HG03175 (cell line): ENCODE measurements at regions not wholly inside any gene's neighbourhood (a gene's known extent, or its start where the extent isn't known, plus 50 kb on each side); places are given as distances from the start of the nearest gene placed in this dataset.
"Not testable (repeated sequence)": the region's sequence is repeated elsewhere in the genome, so short reads cannot be mapped to it uniquely, and the experiment has no call there.

Source experiments
- ATAC-seq: cut with Tn5 transposase; IDR thresholded peaks from one replicate; pipeline ENCODE4 v1.9.1; 2021; ENCODE audit warnings: mild to moderate bottlenecking, moderate library complexity; ENCODE audit not compliant: unreplicated experiment

DNA sequence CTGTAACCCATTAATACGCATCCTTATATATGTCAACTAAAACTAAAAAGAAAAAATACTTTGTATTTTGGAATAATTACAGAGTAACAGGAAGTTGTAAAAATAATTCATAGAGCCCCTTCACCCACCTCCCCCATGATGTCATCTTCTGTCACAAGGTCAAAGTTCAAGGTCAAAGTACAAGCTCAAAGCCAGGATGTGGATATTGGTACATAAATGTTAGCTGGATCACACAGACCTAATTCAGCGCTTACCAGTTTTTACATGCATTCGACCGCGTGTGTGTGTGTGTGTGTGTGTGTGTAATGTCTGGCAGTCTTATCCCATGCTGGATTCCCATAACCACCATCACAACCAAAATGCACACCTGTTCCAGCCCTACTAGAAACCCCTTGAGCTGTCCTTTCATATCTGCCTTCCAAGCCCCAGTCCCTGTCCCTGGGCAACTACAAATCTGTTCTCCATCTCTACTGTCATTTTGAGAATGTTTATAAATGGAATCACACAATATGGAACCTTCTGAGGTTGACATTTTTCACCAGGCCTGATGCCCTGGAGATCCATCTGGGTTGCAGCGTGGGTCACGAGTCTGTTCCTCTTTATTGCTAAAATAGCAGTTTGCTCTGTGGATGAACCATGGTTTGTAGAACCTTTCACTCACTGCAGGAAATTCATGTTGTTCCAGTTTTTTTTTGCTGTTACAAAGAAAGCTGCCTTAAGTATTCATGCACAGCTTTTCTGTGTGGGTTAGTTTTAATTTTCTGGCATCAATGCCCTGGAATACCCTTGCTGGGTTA is 153.6 kb upstream of the PITRM1 start:
- ATAC-seq, result no peak

- ATAC-seq, result no peak
These were observed 152.0 kb upstream of the PITRM1 start for GRCh38 chr10:3324612-3325038.

DNA sequence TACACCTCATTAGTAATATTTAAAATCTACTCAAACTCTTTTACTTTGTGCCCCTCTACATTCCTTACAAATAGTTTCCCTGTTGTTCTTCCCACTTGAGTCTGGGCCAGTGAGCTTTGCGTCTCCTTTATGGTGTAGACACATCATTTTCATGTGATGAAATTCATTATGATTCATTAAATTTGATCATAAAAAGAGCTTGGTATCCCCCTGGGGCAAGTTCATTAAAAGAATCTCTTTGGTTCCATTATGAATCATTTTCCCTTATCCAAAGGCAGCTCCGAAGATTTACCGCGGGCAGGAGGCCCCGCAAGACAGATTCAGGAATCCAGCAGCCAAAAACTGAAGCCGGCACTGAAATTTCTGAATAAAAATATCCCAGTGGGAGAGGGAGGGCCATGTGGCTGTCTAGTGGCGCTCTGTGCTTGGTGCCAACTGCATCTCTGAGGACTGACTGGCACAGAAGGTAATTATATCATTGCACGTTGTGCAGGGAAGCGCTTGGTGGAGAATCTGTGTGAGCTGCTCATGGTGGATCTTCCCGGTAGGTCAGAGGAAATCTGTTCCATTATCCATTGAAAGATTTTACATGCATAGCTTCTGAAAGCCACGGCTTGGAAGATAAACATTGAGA is 151.4 kb upstream of the PITRM1 start:
- ATAC-seq, result no peak

GRCh38 chr10:3321123-3321522 is 148.5 kb upstream of the PITRM1 start:
- no peak for ATAC-seq

- ATAC-seq, result no peak
These were observed 147.2 kb upstream of the PITRM1 start for GRCh38 chr10:3319811-3320226.

DNA sequence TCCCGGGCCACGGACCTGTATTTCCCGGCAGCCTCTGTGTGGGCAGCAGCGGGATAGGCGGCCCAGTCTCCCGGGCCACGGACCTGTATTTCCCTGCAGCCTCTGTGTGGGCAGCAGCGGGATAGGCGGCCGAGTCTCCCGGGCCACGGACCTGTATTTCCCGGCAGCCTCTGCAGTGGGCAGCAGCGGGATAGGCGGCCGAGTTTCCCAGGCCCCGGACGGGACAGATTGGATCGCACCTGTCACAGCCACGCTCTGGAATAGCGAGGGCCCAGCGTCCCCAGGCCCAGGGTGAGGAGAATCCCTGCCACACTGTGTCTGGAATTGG is 145.9 kb upstream of the PITRM1 start:
- not testable (repeated sequence) for ATAC-seq

DNA sequence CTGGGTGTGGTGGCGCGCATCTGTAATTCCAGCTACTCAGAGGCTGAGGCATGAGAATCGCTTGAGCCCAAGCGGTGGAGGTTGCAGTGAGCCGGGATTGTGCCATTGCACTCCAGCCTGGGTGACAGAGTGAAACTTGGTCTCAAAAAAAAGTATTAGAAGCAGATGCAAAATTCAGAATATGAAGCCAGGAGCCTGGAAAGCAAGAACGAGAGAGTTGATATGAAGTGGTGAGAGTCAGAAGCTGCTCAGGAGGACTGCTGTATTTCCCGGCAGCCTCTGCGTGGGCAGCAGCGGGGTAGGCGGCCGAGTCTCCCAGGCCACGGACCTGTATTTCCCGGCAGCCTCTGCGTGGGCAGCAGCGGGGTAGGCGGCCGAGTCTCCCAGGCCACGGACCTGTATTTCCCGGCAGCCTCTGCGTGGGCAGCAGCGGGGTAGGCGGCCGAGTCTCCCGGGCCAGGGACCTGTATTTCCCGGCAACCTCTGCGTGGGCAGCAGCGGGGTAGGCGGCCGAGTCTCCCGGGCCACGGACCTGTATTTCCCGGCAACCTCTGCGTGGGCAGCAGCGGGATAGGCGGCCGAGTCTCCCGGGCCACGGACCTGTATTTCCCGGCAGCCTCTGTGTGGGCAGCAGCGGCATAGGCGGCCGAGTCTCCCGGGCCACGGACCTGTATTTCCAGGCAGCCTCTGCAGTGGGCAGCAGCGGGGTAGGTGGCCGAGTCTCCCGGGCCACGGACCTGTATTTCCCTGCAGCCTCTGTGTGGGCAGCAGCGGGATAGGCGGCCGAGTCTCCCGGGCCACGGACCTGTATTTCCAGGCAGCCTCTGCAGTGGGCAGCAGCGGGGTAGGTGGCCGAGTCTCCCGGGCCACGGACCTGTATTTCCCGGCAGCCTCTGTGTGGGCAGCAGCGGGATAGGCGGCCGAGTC is 145.2 kb upstream of the PITRM1 start:
- ATAC-seq, result not testable (repeated sequence)

- not testable (repeated sequence) for ATAC-seq
These were observed 142.0 kb upstream of the PITRM1 start for GRCh38 chr10:3314445-3315085.

DNA sequence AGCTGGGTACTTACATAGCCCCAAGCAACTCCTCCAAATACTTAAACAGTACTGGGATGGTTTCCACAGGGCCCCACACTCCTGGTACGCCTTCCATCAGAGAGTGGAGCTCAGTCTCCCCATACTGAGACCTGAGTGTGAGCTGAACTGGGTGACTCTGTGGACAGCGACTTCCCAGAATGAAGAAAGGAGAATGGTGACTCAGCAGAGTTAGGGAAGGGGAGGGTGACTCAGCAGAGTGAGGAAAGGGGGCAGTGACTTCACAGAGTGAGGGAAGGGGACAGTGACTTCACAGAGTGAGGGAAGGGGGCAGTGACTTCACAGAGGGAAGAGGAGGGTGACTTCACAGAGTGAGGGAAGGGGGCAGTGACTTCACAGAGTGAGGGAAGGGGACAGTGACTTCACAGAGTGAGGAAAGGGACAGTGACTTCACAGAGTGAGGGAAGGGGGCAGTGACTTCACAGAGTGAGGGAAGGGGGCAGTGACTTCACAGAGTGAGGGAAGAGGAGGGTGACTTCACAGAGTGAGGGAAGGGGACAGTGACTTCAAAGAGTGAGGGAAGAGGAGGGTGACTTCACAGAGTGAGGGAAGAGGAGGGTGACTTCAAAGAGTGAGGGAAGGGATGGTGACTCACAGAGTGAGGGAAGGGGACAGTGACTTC is 141.3 kb upstream of the PITRM1 start:
- ATAC-seq, result not testable (repeated sequence)

DNA sequence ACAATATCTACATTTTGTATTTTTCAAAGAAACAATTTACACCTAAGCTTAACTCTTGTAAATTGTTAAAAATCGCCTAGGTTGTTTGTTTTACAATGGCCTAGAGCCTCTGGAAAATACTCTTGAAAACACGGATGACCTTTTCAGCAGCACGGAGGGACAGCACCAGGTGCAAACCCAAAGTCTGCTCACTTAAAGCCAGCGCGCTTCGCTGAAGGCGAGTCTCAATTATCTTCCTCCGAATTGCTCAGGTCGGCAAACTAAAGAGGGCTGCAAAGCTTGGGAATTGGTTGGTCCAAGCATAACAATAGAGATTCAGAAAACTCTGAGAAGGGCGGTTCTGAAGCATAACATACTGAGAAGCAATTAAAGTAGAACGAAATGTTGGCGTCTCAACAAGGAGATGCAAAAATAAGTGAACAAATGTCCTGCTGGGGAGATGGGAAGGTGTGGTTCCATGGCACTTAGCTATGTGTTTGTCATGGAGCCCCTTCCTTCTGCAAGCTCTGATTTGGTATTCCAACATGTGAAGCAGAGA is 139.9 kb upstream of the PITRM1 start:
- ATAC-seq, result no peak

- ATAC-seq, result no peak
These were observed 137.6 kb upstream of the PITRM1 start for GRCh38 chr10:3310016-3310784.

- no peak for ATAC-seq
These were observed 133.5 kb upstream of the PITRM1 start for GRCh38 chr10:3306050-3306449.

- no peak for ATAC-seq
These were observed 123.1 kb upstream of the PITRM1 start for GRCh38 chr10:3295582-3296151.

DNA sequence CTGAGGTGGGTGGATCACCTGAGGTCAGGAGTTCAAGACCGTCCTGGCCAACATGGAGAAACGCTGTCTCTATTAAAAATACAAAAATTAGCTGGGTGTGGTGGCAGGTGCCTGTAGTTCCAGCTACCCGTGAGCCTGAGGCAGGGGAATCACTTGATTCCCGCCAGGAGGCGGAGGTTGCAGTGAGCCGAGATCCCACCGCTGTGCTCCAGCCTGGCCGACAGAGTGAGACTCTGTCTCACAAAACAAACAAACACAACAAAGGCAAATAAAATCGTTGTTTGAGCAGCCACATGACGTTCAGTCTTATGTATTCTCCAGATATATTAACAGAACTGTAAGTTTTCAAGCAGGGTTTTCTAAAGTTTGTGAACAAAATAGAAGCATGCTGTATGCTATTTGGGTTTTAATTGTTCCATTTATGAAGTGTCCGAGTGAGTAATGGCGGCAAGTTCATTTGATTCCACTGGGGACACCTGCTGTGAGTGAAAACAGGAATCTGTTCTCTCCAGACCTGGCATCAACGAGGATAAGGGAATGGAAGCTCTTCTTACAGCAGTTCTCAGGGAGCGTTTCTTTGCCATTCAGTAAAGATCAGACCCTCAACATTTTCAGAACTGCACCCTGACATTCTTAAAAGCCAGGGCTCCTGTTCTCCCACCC is 122.5 kb upstream of the PITRM1 start:
- no peak for ATAC-seq

DNA sequence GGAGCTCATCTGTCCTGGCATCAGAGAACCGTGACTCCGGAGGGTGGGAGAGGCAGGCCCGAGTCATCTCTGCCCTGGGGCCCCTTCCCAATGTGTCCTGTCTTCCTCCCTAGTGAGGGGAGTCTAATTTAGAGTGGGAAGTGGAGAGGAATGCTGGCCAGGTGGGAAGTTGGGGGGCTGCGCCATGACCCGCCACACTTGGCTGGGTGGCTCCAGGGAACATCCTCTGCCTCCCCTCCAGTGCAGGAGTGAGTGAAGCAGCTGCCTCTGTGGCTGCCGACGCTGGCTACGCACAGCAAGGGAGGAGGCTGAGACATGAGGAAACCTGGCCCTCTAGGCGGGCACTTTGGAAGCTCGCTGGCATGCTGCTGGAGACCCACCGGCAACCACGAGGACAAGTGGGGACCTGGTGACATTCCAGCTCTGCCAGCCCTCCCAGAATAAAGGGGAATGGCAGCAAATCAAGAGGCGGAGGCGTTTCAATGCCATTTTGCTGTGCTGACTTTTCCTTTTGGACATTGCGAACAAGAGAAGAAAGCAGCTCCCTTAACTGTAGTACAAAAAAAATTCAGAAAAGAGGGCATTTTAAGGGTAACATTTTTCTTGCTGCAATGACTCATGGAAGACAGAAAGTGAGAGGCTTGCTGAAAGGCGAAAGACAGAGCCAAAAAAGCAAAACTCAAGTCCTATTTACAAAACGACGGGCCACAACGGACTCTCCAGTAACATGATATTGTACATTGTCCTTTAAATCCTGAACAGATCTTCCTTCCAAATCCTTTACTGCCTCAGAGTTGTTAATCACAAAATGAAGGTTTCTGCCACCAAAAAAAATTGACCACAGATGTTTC is 121.2 kb upstream of the PITRM1 start:
- ATAC-seq, result no peak

- no peak for ATAC-seq
These were observed 120.1 kb upstream of the PITRM1 start for GRCh38 chr10:3292636-3293035.

DNA sequence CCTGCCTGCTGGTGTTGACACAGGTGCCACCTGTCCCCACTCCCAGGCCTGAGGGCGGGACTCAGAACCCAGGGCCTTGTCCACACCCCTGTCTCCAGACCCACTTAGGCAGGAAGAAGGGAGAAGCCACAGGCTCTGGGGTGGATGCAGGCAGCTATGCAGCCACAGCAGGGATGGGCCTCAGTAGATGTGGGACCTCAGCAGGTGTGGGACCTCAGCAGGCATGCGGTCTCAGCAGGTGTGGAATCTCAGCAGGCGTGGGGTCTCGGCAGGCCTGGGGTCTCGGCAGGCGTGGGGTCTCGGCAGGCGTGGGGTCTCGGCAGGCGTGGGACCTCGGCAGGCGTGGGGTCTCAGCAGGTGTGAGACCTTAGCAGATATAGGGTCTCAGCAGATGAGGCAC is 118.0 kb upstream of the PITRM1 start:
- no peak for ATAC-seq
